ENCODE measurements at regions not wholly inside any gene's neighbourhood (a gene's known extent, or its start where the extent isn't known, plus 50 kb on each side); places are given as distances from the start of the nearest gene placed in this dataset.

GRCh38 chr3:176046703-176047102 lies 1150.6 kb downstream of the TBL1XR1 start:
- Histone ChIP-seq H3K4me1 (ENCODE audit: insufficient read depth, low read length) (no peaks in the 10 kb centered on the region), H3K9ac (ENCODE audit: low read depth, low read length) (no peak overlapping the region), H3K27ac (ENCODE audit: low read length) (no peak overlapping the region), H3K27me3 (ENCODE audit: insufficient read depth, low read length, poor library complexity) (no peaks in the 10 kb centered on the region), H4K20me1 (ENCODE audit: insufficient read depth, low read length) (no peaks in the 10 kb centered on the region), H3K4me3 (ENCODE audit: low read depth in 1 of 2, low read length in 2 of 2) (no peak overlapping the region), H3K79me2 (ENCODE audit: insufficient read depth, low read length) (no peaks in the 10 kb centered on the region), H3K9me3 (ENCODE audit: insufficient read depth, low read length, severe bottlenecking) (no peaks in the 10 kb centered on the region), H3K4me2 (ENCODE audit: insufficient read depth, low read length) (no peak overlapping the region), H3K36me3 (ENCODE audit: insufficient read depth, low read length) (no peaks in the 10 kb centered on the region), H2AFZ (ENCODE audit: low read depth, low read length) (no peak overlapping the region)
- no peak for TF ChIP-seq CTCF (IDR thresholded peaks at IDR 0.05; ENCODE audit: borderline replicate concordance, extremely low read depth, low read length, poor library complexity, severe bottlenecking)
- TF ChIP-seq EZH2 (IDR thresholded peaks at IDR 0.05; ENCODE audit: borderline replicate concordance, low read depth, low read length, severe bottlenecking), result no peak
- ATAC-seq (ENCODE audit: insufficient read depth, low read depth) (no peak), DNase-seq (no peak)

GRCh38 chr3:176041812-176042211 lies 1155.5 kb downstream of the TBL1XR1 start:
- no peak overlapping the region for H3K4me3 ChIP-seq (ENCODE audit: low read depth in 1 of 2, low read length in 2 of 2)
- no peaks in the 10 kb centered on the region for H3K27me3 ChIP-seq (ENCODE audit: insufficient read depth, low read length, poor library complexity)
- ATAC-seq (ENCODE audit: insufficient read depth, low read depth), result no peak
- no peaks in the 10 kb centered on the region for H3K4me1 ChIP-seq (ENCODE audit: insufficient read depth, low read length)
- H3K36me3 ChIP-seq (ENCODE audit: insufficient read depth, low read length), result no peaks in the 10 kb centered on the region
- H3K9me3 ChIP-seq (ENCODE audit: insufficient read depth, low read length, severe bottlenecking), result no peaks in the 10 kb centered on the region
- no peak overlapping the region for H3K27ac ChIP-seq (ENCODE audit: low read length)
- H3K4me2 ChIP-seq (ENCODE audit: insufficient read depth, low read length), result no peak overlapping the region
- no peak for TF ChIP-seq CTCF (IDR thresholded peaks at IDR 0.05; ENCODE audit: borderline replicate concordance, extremely low read depth, low read length, poor library complexity, severe bottlenecking)
- TF ChIP-seq EZH2 (IDR thresholded peaks at IDR 0.05; ENCODE audit: borderline replicate concordance, low read depth, low read length, severe bottlenecking), result no peak
- H3K9ac ChIP-seq (ENCODE audit: low read depth, low read length), result no peak overlapping the region
- H2AFZ ChIP-seq (ENCODE audit: low read depth, low read length), result no peak overlapping the region
- no peak for DNase-seq
- no peaks in the 10 kb centered on the region for H3K79me2 ChIP-seq (ENCODE audit: insufficient read depth, low read length)
- no peaks in the 10 kb centered on the region for H4K20me1 ChIP-seq (ENCODE audit: insufficient read depth, low read length)

- ATAC-seq (ENCODE audit: insufficient read depth, low read depth), result no peak
- TF ChIP-seq EZH2 (IDR thresholded peaks at IDR 0.05; ENCODE audit: borderline replicate concordance, low read depth, low read length, severe bottlenecking), result no peak
- Histone ChIP-seq H3K79me2 (ENCODE audit: insufficient read depth, low read length) (no peaks in the 10 kb centered on the region), H3K9ac (ENCODE audit: low read depth, low read length) (no peak overlapping the region), H4K20me1 (ENCODE audit: insufficient read depth, low read length) (no peaks in the 10 kb centered on the region), H2AFZ (ENCODE audit: low read depth, low read length) (no peak overlapping the region), H3K27me3 (ENCODE audit: insufficient read depth, low read length, poor library complexity) (no peaks in the 10 kb centered on the region), H3K4me2 (ENCODE audit: insufficient read depth, low read length) (no peak overlapping the region), H3K4me3 (ENCODE audit: low read depth in 1 of 2, low read length in 2 of 2) (no peak overlapping the region), H3K9me3 (ENCODE audit: insufficient read depth, low read length, severe bottlenecking) (no peaks in the 10 kb centered on the region), H3K27ac (ENCODE audit: low read length) (no peak overlapping the region), H3K4me1 (ENCODE audit: insufficient read depth, low read length) (no peaks in the 10 kb centered on the region), H3K36me3 (ENCODE audit: insufficient read depth, low read length) (no peaks in the 10 kb centered on the region)
- DNase-seq, result no peak
Measured at GRCh38 chr3:176041185-176041584, 1156.1 kb downstream of the TBL1XR1 start.

GRCh38 chr3:176037636-176038035 lies 1159.6 kb downstream of the TBL1XR1 start:
- TF ChIP-seq CTCF (IDR thresholded peaks at IDR 0.05; ENCODE audit: borderline replicate concordance, extremely low read depth, low read length, poor library complexity, severe bottlenecking), result no peak
- no peak for TF ChIP-seq EZH2 (IDR thresholded peaks at IDR 0.05; ENCODE audit: borderline replicate concordance, low read depth, low read length, severe bottlenecking)
- H3K4me2 ChIP-seq (ENCODE audit: insufficient read depth, low read length), result no peak overlapping the region
- ATAC-seq (ENCODE audit: insufficient read depth, low read depth) (no peak), DNase-seq (no peak)
- no peaks in the 10 kb centered on the region for H3K4me1 ChIP-seq (ENCODE audit: insufficient read depth, low read length)
- no peaks in the 10 kb centered on the region for H3K36me3 ChIP-seq (ENCODE audit: insufficient read depth, low read length)
- H3K9ac ChIP-seq (ENCODE audit: low read depth, low read length), result no peak overlapping the region
- H3K9me3 ChIP-seq (ENCODE audit: insufficient read depth, low read length, severe bottlenecking), result no peaks in the 10 kb centered on the region
- H2AFZ ChIP-seq (ENCODE audit: low read depth, low read length), result no peak overlapping the region
- H3K27ac ChIP-seq (ENCODE audit: low read length), result no peak overlapping the region
- H3K27me3 ChIP-seq (ENCODE audit: insufficient read depth, low read length, poor library complexity), result no peaks in the 10 kb centered on the region
- H4K20me1 ChIP-seq (ENCODE audit: insufficient read depth, low read length), result no peaks in the 10 kb centered on the region
- H3K4me3 ChIP-seq (ENCODE audit: low read depth in 1 of 2, low read length in 2 of 2), result no peak overlapping the region
- no peaks in the 10 kb centered on the region for H3K79me2 ChIP-seq (ENCODE audit: insufficient read depth, low read length)
